ENCODE measurements at regions not wholly inside any gene's neighbourhood (a gene's known extent, or its start where the extent isn't known, plus 50 kb on each side); places are given as distances from the start of the nearest gene placed in this dataset.

GRCh38 chr5:110161162-110161561 is 471.4 kb downstream of the MAN2A1 start:
- Histone ChIP-seq H3K4me2 (ENCODE audit: low read depth, low read length) (no peak overlapping the region), H3K79me1 (ENCODE audit: low read depth in 1 of 2, low read length in 2 of 2) (no peaks in the 10 kb centered on the region), H3K9ac (ENCODE audit: low read depth, low read length) (no peak overlapping the region), H2AK9ac (replicated peaks; ENCODE audit: low read depth, low read length, poor library complexity) (no peak overlapping the region), H4K5ac (ENCODE audit: low read depth, low read length) (no peak overlapping the region), H2AK5ac (ENCODE audit: low read depth, low read length) (no peak overlapping the region), H2BK15ac (ENCODE audit: low read depth, low read length) (no peak overlapping the region), H3K4ac (ENCODE audit: low read depth, low read length) (no peak overlapping the region), H3K18ac (ENCODE audit: low read depth, low read length) (no peak overlapping the region), H2AFZ (replicated peaks; ENCODE audit: low read length, poor library complexity) (no peak overlapping the region), H3K23ac (ENCODE audit: low read depth, low read length) (no peak overlapping the region), H4K91ac (ENCODE audit: insufficient read depth, low read depth, low read length) (no peak overlapping the region), H4K20me1 (ENCODE audit: insufficient read depth, low read length) (no peaks in the 10 kb centered on the region), H4K8ac (ENCODE audit: low read depth in 2 of 2, low read length in 2 of 2) (no peak overlapping the region), H3K4me3 (ENCODE audit: insufficient read depth, low read depth, low read length) (no peak overlapping the region), H3K9me1 (ENCODE audit: insufficient read depth, low read length) (no peaks in the 10 kb centered on the region), H3K27me3 (ENCODE audit: control insufficient read depth, insufficient read depth, low read length) (no peaks in the 10 kb centered on the region), H2BK120ac (ENCODE audit: low read depth, low read length) (no peak overlapping the region), H3K36me3 (ENCODE audit: control insufficient read depth, insufficient read depth, low read length) (no peaks in the 10 kb centered on the region), H3K56ac (ENCODE audit: extremely low read depth, insufficient read depth, low read length) (no peak overlapping the region), H3K9me3 (ENCODE audit: control insufficient read depth, insufficient read depth, low read length) (no peaks in the 10 kb centered on the region), H2BK20ac (ENCODE audit: low read depth, low read length) (no peak overlapping the region), H3K14ac (replicated peaks; ENCODE audit: low read depth, low read length) (no peak overlapping the region), H3K27ac (ENCODE audit: insufficient read depth, low read length) (no peak overlapping the region), H3K4me1 (ENCODE audit: control insufficient read depth, insufficient read depth, low read length) (no peaks in the 10 kb centered on the region), H2BK5ac (ENCODE audit: low read depth, low read length, poor library complexity, severe bottlenecking) (no peak overlapping the region)
- WGBS, 2 experiments (ENCODE audit: extremely low coverage in 2 of 2, insufficient read length in 1 of 2) = no CpG with 5 or more reads among the region's 2 CpGs
- ATAC-seq (ENCODE audit: low read depth) (no peak), DNase-seq (no peak)
- CTCF ChIA-PET = no interaction called here
- TF ChIP-seq CEBPB (IDR thresholded peaks at IDR 0.05; ENCODE audit: low read depth, low read length) = no peak
- no peak for TF ChIP-seq USF2 (IDR thresholded peaks at IDR 0.05; ENCODE audit: low read depth, low read length)
- no peak for TF ChIP-seq MAZ (IDR thresholded peaks at IDR 0.05; ENCODE audit: borderline replicate concordance, low read depth, low read length)
- no peak for TF ChIP-seq MAFK (IDR thresholded peaks at IDR 0.05; ENCODE audit: low read depth, low read length)
- no peak for TF ChIP-seq MXI1 (IDR thresholded peaks at IDR 0.05; ENCODE audit: borderline replicate concordance, low read depth, low read length)
- TF ChIP-seq POLR2A (IDR thresholded peaks at IDR 0.05; ENCODE audit: low read depth, low read length) = no peak
- no peak for TF ChIP-seq RFX5 (IDR thresholded peaks at IDR 0.05; ENCODE audit: low read depth, low read length)
- TF ChIP-seq SMC3 (IDR thresholded peaks at IDR 0.05; ENCODE audit: low read depth, low read length) = no peak
- no peak for TF ChIP-seq BHLHE40 (IDR thresholded peaks at IDR 0.05; ENCODE audit: low read depth, low read length)
- no peak for TF ChIP-seq RCOR1 (IDR thresholded peaks at IDR 0.05; ENCODE audit: insufficient replicate concordance, low read length)
- no peak for TF ChIP-seq CTCF (conservative IDR thresholded peaks at IDR 0.05; ENCODE audit: low read depth, low read length)
- TF ChIP-seq ELK1 (IDR thresholded peaks at IDR 0.05; ENCODE audit: borderline replicate concordance, low read depth, low read length) = no peak
- no peak for TF ChIP-seq NFE2L2 (IDR thresholded peaks at IDR 0.05; ENCODE audit: low read depth, low read length)
- no peak for TF ChIP-seq FOS (IDR thresholded peaks at IDR 0.05; ENCODE audit: low read depth, low read length)
- no peak for TF ChIP-seq CHD1 (IDR thresholded peaks at IDR 0.05; ENCODE audit: low read depth, low read length)
- no peak for TF ChIP-seq RAD21 (IDR thresholded peaks at IDR 0.05; ENCODE audit: low read length)
- BruUV-seq (replicated peaks) = no TSS peak
- intact Hi-C loops (cut with micrococcal nuclease) = no loop called here
- in situ Hi-C loops (cut with MboI; ENCODE audit: low sequenced_read_pairs) = no loop called here
- dilution Hi-C loops (cut with HindIII; ENCODE audit: low sequenced_read_pairs, unreplicated experiment) = no loop called here
- POLR2A ChIA-PET (ENCODE audit: unreplicated experiment) = no interaction called here

Measured in IMR-90 (cell line).